ENCODE measurements at regions not wholly inside any gene's neighbourhood (a gene's known extent, or its start where the extent isn't known, plus 50 kb on each side); places are given as distances from the start of the nearest gene placed in this dataset.
"Not testable (repeated sequence)": the region's sequence is repeated elsewhere in the genome, so short reads cannot be mapped to it uniquely, and the experiment has no call there.

DNA sequence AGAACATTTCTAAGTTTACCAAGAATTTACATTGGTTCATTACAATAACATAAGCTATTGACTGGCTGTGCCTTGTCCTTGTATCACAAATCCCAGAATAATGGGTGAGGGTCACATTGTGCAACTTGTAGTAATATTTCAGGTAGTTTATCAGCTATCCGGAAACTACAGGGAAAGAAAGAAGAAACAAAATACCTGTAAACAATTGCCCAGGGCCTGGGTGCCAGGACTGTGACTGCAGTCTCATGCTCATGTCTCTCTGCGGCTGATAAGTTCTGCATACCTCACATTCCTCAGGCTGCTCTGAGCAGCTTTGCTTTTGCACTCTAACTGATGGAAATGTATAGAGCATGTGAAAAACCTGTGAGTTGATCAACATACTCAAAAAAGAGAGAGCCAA, 131.8 kb upstream of the TRIM24 start:
- TF ChIP-seq ZFHX2 (tag by site-specific recombination; conservative IDR thresholded peaks at IDR 0.05) (no peak), ZNF146 (tag by site-specific recombination; IDR thresholded peaks at IDR 0.05) (no peak), ZNF174 (tag by site-specific recombination; IDR thresholded peaks at IDR 0.05) (no peak), ZNF211 (tag by site-specific recombination; IDR thresholded peaks at IDR 0.05; ENCODE audit: low read depth) (no peak), ZNF37A (tag by site-specific recombination; IDR thresholded peaks at IDR 0.05) (no peak)
- H3K9me3 ChIP-seq (ENCODE audit: control insufficient read depth, insufficient read depth, low read depth, low read length) = no peaks in the 10 kb centered on the region
- H3K4me3 ChIP-seq (ENCODE audit: low read depth, low read length) = no peak overlapping the region
- ChIA-PET CTCF (no interaction called here), POLR2A (no interaction called here)
- H3K27ac ChIP-seq (ENCODE audit: extremely low read depth, low read depth, low read length) = no peak overlapping the region
- H3K36me3 ChIP-seq (ENCODE audit: control insufficient read depth in 2 of 2, insufficient read depth in 1 of 2, low read length in 2 of 2) = no peaks in the 10 kb centered on the region
- no peaks in the 10 kb centered on the region for H3K4me1 ChIP-seq (ENCODE audit: control insufficient read depth, insufficient read depth, low read length)

DNA sequence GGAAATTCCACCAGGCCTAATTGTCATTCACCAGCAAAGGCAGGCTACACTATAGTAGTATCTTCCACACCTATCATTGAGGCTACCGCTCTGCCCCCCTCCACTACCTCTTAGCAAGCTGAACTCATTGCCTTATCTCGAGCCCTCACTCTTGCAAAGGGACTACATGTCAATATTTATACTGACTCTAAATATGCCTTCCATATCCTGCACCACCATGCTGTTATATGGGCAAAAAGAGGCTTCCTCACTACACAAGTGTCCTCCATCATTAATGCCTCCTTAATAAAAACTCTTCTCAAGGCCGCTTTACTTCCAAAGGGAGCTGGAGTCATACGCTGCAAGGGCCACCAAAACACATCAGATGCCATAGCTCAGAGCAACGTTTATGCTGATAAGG, 127.2 kb upstream of the TRIM24 start:
- H3K36me3 ChIP-seq (ENCODE audit: control insufficient read depth in 2 of 2, insufficient read depth in 1 of 2, low read length in 2 of 2); H3K9me3 ChIP-seq (ENCODE audit: control insufficient read depth, insufficient read depth, low read depth, low read length); POLR2A ChIA-PET; CTCF ChIA-PET; H3K4me1 ChIP-seq (ENCODE audit: control insufficient read depth, insufficient read depth, low read length); H3K27ac ChIP-seq (ENCODE audit: extremely low read depth, low read depth, low read length); H3K4me3 ChIP-seq (ENCODE audit: low read depth, low read length): not testable (repeated sequence)
- TF ChIP-seq ZNF600 (tag by site-specific recombination; IDR thresholded peaks at IDR 0.05) = peak; percentile 94

DNA sequence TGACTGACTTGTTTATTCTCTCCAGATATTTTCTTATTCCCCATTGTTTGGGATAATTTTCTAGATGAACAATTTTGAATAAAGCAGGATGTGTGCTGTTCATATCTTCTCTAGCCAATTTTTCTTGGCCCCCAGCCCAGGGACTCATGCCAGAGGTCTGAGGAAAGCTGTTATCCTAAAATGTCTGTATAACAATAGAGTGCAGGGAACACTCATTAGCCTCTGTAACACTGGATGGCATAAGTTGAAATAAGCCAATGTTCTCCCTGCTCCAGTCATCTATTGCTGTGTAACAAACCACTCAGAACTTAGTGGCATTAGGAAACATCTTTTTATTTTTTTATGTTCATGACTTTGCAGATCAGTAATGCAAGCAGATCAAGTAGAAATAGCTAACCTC, 121.7 kb upstream of the TRIM24 start:
- ChIA-PET POLR2A (no interaction called here), CTCF (interaction anchor here (0.6 kb wide), 1 partner anchor 178 kb away, joined by 3 read pairs; no protein-coding TSS in a partner anchor)
- TF ChIP-seq ZNF501 (tag by site-specific recombination; IDR thresholded peaks at IDR 0.05) (no peak), ZNF561 (tag by site-specific recombination; IDR thresholded peaks at IDR 0.05; ENCODE audit: borderline replicate concordance) (no peak), KLF7 (tag by site-specific recombination; IDR thresholded peaks at IDR 0.05; ENCODE audit: borderline replicate concordance) (no peak), ZNF248 (tag by site-specific recombination; IDR thresholded peaks at IDR 0.05) (no peak), ZNF701 (tag by site-specific recombination; IDR thresholded peaks at IDR 0.05) (no peak), MYNN (tag by site-specific recombination; IDR thresholded peaks at IDR 0.05; ENCODE audit: borderline replicate concordance) (no peak), FEZF1 (tag by site-specific recombination; IDR thresholded peaks at IDR 0.05) (peak; percentile 38; the same call in 1 of the 2 replicates), TRIM28 (IDR thresholded peaks at IDR 0.05; ENCODE audit: borderline replicate concordance, low read length) (no peak)
- TF ChIP-seq, protein P1, sequence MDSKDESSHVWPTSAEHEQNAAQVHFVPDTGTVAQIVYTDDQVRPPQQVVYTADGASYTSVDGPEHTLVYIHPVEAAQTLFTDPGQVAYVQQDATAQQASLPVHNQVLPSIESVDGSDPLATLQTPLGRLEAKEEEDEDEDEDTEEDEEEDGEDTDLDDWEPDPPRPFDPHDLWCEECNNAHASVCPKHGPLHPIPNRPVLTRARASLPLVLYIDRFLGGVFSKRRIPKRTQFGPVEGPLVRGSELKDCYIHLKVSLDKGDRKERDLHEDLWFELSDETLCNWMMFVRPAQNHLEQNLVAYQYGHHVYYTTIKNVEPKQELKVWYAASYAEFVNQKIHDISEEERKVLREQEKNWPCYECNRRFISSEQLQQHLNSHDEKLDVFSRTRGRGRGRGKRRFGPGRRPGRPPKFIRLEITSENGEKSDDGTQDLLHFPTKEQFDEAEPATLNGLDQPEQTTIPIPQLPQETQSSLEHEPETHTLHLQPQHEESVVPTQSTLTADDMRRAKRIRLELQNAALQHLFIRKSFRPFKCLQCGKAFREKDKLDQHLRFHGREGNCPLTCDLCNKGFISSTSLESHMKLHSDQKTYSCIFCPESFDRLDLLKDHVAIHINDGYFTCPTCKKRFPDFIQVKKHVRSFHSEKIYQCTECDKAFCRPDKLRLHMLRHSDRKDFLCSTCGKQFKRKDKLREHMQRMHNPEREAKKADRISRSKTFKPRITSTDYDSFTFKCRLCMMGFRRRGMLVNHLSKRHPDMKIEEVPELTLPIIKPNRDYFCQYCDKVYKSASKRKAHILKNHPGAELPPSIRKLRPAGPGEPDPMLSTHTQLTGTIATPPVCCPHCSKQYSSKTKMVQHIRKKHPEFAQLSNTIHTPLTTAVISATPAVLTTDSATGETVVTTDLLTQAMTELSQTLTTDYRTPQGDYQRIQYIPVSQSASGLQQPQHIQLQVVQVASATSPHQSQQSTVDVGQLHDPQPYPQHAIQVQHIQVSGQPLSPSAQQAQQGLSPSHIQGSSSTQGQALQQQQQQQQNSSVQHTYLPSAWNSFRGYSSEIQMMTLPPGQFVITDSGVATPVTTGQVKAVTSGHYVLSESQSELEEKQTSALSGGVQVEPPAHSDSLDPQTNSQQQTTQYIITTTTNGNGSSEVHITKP (tag by site-specific recombination; IDR thresholded peaks at IDR 0.05) = no peak
- TF ChIP-seq, protein P2, sequence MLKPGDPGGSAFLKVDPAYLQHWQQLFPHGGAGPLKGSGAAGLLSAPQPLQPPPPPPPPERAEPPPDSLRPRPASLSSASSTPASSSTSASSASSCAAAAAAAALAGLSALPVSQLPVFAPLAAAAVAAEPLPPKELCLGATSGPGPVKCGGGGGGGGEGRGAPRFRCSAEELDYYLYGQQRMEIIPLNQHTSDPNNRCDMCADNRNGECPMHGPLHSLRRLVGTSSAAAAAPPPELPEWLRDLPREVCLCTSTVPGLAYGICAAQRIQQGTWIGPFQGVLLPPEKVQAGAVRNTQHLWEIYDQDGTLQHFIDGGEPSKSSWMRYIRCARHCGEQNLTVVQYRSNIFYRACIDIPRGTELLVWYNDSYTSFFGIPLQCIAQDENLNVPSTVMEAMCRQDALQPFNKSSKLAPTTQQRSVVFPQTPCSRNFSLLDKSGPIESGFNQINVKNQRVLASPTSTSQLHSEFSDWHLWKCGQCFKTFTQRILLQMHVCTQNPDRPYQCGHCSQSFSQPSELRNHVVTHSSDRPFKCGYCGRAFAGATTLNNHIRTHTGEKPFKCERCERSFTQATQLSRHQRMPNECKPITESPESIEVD (tag by site-specific recombination; IDR thresholded peaks at IDR 0.05) = peak; percentile 76
- Histone ChIP-seq H3K27ac (ENCODE audit: extremely low read depth, low read depth, low read length) (no peak overlapping the region), H3K4me1 (ENCODE audit: control insufficient read depth, insufficient read depth, low read length) (no peaks in the 10 kb centered on the region), H3K36me3 (ENCODE audit: control insufficient read depth in 2 of 2, insufficient read depth in 1 of 2, low read length in 2 of 2) (no peaks in the 10 kb centered on the region), H3K9me3 (ENCODE audit: control insufficient read depth, insufficient read depth, low read depth, low read length) (no peaks in the 10 kb centered on the region), H3K4me3 (ENCODE audit: low read depth, low read length) (no peak overlapping the region)

DNA sequence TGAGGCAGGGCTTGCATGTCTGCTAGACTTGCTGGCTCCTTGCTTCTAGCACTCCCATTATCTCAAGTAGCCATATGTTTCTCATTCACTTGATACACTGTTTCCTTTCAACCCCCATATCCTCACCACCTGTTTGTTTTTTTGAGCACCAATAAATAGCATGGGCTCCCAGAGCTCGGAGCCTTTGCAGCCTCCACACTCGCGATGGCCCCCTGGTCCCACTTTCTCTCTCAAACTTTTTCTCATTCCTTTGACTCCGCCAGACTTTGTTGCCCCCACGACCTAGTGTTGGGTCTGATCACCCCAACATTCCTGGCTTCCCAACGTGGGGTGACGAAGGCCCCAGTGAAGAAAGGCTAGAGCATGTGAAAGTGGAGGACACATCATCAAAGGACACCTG, 120.8 kb upstream of the TRIM24 start:
- H3K4me1 ChIP-seq (ENCODE audit: control insufficient read depth, insufficient read depth, low read length); H3K27ac ChIP-seq (ENCODE audit: extremely low read depth, low read depth, low read length); H3K4me3 ChIP-seq (ENCODE audit: low read depth, low read length); CTCF ChIA-PET; H3K9me3 ChIP-seq (ENCODE audit: control insufficient read depth, insufficient read depth, low read depth, low read length); H3K36me3 ChIP-seq (ENCODE audit: control insufficient read depth in 2 of 2, insufficient read depth in 1 of 2, low read length in 2 of 2): not testable (repeated sequence)
- POLR2A ChIA-PET = interaction anchor here (0.6 kb wide), 1 partner anchor 16 kb away, joined by 4 read pairs; no protein-coding TSS in a partner anchor

Data from HEK293 (cell line).